ENCODE measurements at regions not wholly inside any gene's neighbourhood (a gene's known extent, or its start where the extent isn't known, plus 50 kb on each side); places are given as distances from the start of the nearest gene placed in this dataset.

- ATAC-seq: no peak
- intact Hi-C loops (cut with DNase I, micrococcal nuclease): no loop called here
- TF ChIP-seq CTCF (IDR thresholded peaks at IDR 0.05): no peak
- no peaks in the 10 kb centered on the region for H3K4me1 ChIP-seq (ENCODE audit: low read depth)
- H3K9me3 ChIP-seq: no peaks in the 10 kb centered on the region
- H3K4me3 ChIP-seq: no peak overlapping the region
- no peaks in the 10 kb centered on the region for H3K36me3 ChIP-seq (ENCODE audit: low read depth)
- DNase-seq: no peak
Observed at GRCh38 chr5:92401492-92401891, 1018.4 kb upstream of the ARRDC3 start.

GRCh38 chr5:92394936-92395335 lies 1011.8 kb upstream of the ARRDC3 start:
- DNase-seq: no peak
- no peak for TF ChIP-seq CTCF (IDR thresholded peaks at IDR 0.05)
- intact Hi-C loops (cut with DNase I, micrococcal nuclease): no loop called here
- Histone ChIP-seq H3K9me3 (no peaks in the 10 kb centered on the region), H3K4me3 (no peak overlapping the region), H3K4me1 (ENCODE audit: low read depth) (no peaks in the 10 kb centered on the region), H3K36me3 (ENCODE audit: low read depth) (no peaks in the 10 kb centered on the region)
- ATAC-seq: no peak

GRCh38 chr5:92390657-92391056 lies 1007.5 kb upstream of the ARRDC3 start:
- Histone ChIP-seq H3K36me3 (ENCODE audit: low read depth) (no peaks in the 10 kb centered on the region), H3K4me1 (ENCODE audit: low read depth) (no peaks in the 10 kb centered on the region), H3K9me3 (no peaks in the 10 kb centered on the region), H3K4me3 (no peak overlapping the region)
- DNase-seq (no peak), ATAC-seq (no peak)
- intact Hi-C loops (cut with DNase I, micrococcal nuclease): no loop called here
- no peak for TF ChIP-seq CTCF (IDR thresholded peaks at IDR 0.05)

- H3K9me3 ChIP-seq: no peaks in the 10 kb centered on the region
- intact Hi-C loops (cut with DNase I, micrococcal nuclease): no loop called here
- no peak for ATAC-seq
Observed at GRCh38 chr5:92380069-92380770, 997.1 kb upstream of the ARRDC3 start.

GRCh38 chr5:92378966-92379611 lies 996.0 kb upstream of the ARRDC3 start:
- DNase-seq (no peak), ATAC-seq (no peak)
- Histone ChIP-seq H3K4me1 (ENCODE audit: low read depth) (no peaks in the 10 kb centered on the region), H3K4me3 (no peak overlapping the region), H3K36me3 (ENCODE audit: low read depth) (no peaks in the 10 kb centered on the region), H3K9me3 (no peaks in the 10 kb centered on the region)
- intact Hi-C loops (cut with DNase I, micrococcal nuclease): no loop called here
- no peak for TF ChIP-seq CTCF (IDR thresholded peaks at IDR 0.05)

More at GRCh38 chr5:92380069-92380770, 997.1 kb upstream of the ARRDC3 start:
- H3K36me3 ChIP-seq (ENCODE audit: low read depth): no peaks in the 10 kb centered on the region
- no peaks in the 10 kb centered on the region for H3K4me1 ChIP-seq (ENCODE audit: low read depth)
- TF ChIP-seq CTCF (IDR thresholded peaks at IDR 0.05): no peak
- DNase-seq: no peak
- H3K4me3 ChIP-seq: no peak overlapping the region

Measured in mucosa of descending colon (tissue), 3 donors.